Glomerular endothelial cell (primary cell): ENCODE measurements at regions not wholly inside any gene's neighbourhood (a gene's known extent, or its start where the extent isn't known, plus 50 kb on each side); places are given as distances from the start of the nearest gene placed in this dataset.
"Not testable (repeated sequence)": the region's sequence is repeated elsewhere in the genome, so short reads cannot be mapped to it uniquely, and the experiment has no call there.

Experiments
- DNase-seq: peaks from one replicate; pipeline ENCODE4 v3.0.0-alpha.2; 2011; ENCODE audit warnings: low read depth, low spot score; ENCODE audit errors: extremely low read depth

- no peak for DNase-seq
Observed at GRCh38 chr16:52386694-52387093, 160.2 kb downstream of the TOX3 start.

- DNase-seq, result no peak
Observed at GRCh38 chr16:52384378-52384777, 162.6 kb downstream of the TOX3 start.

- no peak for DNase-seq
Observed at GRCh38 chr16:52383640-52384292, 163.2 kb downstream of the TOX3 start.

- no peak for DNase-seq
Observed at GRCh38 chr16:52383119-52383518, 163.8 kb downstream of the TOX3 start.

- no peak for DNase-seq
Observed at GRCh38 chr16:52379551-52379950, 167.4 kb downstream of the TOX3 start.

- no peak for DNase-seq
Observed at GRCh38 chr16:52376676-52377280, 170.2 kb downstream of the TOX3 start.

- DNase-seq, result no peak
Observed at GRCh38 chr16:52372313-52372712, 174.6 kb downstream of the TOX3 start.

- no peak for DNase-seq
Observed at GRCh38 chr16:52368859-52369258, 178.1 kb downstream of the TOX3 start.

- no peak for DNase-seq
Observed at GRCh38 chr16:52367821-52368220, 179.1 kb downstream of the TOX3 start.

GRCh38 chr16:52366983-52367382 is 180.0 kb downstream of the TOX3 start:
- DNase-seq, result no peak

- no peak for DNase-seq
Observed at GRCh38 chr16:52364500-52364899, 182.4 kb downstream of the TOX3 start.

GRCh38 chr16:52363082-52363481 is 183.9 kb downstream of the TOX3 start:
- no peak for DNase-seq

- DNase-seq, result no peak
Observed at GRCh38 chr16:52357711-52358110, 189.2 kb downstream of the TOX3 start.

GRCh38 chr16:52353249-52353648 is 193.7 kb downstream of the TOX3 start:
- DNase-seq, result no peak

GRCh38 chr16:52351451-52351850 is 195.5 kb downstream of the TOX3 start:
- no peak for DNase-seq

- DNase-seq, result no peak
Observed at GRCh38 chr16:52350031-52350642, 196.8 kb downstream of the TOX3 start.

GRCh38 chr16:52346709-52347108 is 200.2 kb downstream of the TOX3 start:
- DNase-seq, result no peak

GRCh38 chr16:52333673-52334072 is 213.3 kb downstream of the TOX3 start:
- not testable (repeated sequence) for DNase-seq

GRCh38 chr16:52320930-52321439 is 226.0 kb downstream of the TOX3 start:
- DNase-seq, result no peak

- DNase-seq, result no peak
Observed at GRCh38 chr16:52318302-52319009, 228.5 kb downstream of the TOX3 start.

- no peak for DNase-seq
Observed at GRCh38 chr16:52316241-52316640, 230.7 kb downstream of the TOX3 start.
